Right lobe of liver (tissue), 4 donors: ENCODE measurements at regions not wholly inside any gene's neighbourhood (a gene's known extent, or its start where the extent isn't known, plus 50 kb on each side); places are given as distances from the start of the nearest gene placed in this dataset.

ENCODE experiments used
- CTCF ChIP-seq, 4 donors: fragments of 200-600 bp in 3 of 4; fragments of 450-650 bp in 1 of 4; IDR thresholded peaks; one replicate each; pipeline versions ENCODE4 v1.5.1 to v1.8.0; 2016 to 2022; ENCODE audit warnings: antibody characterized with exemption in 4 of 4, mild to moderate bottlenecking in 2 of 4
- POLR2A ChIP-seq: fragments of 450-650 bp; IDR thresholded peaks from one replicate; pipeline ENCODE4 v1.6.1; 2017; ENCODE audit warnings: antibody characterized with exemption, mild to moderate bottlenecking
- donor health status: DM: no; HTN: no; CAD: no.
- donor health status: DM: no; HTN: no; CAD: no.
- donor health status: DM: no; HTN: yes; CAD: no.

DNA sequence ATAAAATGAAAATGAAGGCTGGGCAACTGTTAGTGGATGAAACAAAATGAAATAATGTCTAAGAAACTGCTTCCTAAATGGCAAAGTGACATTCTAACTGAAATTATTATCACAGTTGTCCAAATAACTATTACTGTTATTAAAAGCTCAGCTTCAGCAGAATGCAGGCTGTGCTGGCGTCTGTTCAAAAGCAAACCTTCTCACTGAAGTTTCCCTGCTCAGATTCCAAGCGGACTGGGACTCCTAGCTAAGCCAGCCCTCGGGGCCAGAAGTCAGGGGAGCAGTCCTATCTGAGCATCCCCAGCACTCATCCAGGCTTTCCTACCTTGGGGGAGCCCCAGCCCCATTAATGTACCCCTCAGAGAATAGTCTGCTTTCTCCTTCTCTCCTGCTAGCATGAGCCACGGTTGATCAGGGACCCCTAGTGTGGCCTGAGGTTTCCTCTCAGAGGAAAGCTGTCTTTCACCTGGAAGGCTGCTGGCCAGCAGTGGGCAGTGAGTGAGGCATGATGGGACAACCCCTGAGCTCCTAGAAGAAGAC, 1167.3 kb downstream of the TBC1D22A start:
- TF ChIP-seq CTCF (IDR thresholded peaks at IDR 0.05) (no peak), POLR2A (no peak)
